HepG2 (cell line): ENCODE measurements at regions not wholly inside any gene's neighbourhood (a gene's known extent, or its start where the extent isn't known, plus 50 kb on each side); places are given as distances from the start of the nearest gene placed in this dataset.

ENCODE experiments used
- ATAC-seq: fragments of 200-7000 bp; cut with Tn5 transposase; 3 replicates; pipeline ENCODE4 v1.9.1; 2020; ENCODE audit warnings: mild to moderate bottlenecking, moderate library complexity
- BruUV-seq: library from RNA; stranded (reverse); fragments of 400-500 nt; replicated peaks from 2 replicates; lab custom pipeline; 2021; lab: Mats Ljungman, UMichigan
- CTCF ChIA-PET: fragments of 300-600 bp; formaldehyde crosslinking; extraction: SDS; loops from one replicate; lab custom pipeline; 2021; ENCODE audit warnings: low total read pairs, inconsistent platforms, low intra/inter-chr PET ratio; lab: Yijun Ruan, JAX
- POLR2A ChIA-PET: fragments of 350-600 bp; sonication (Branson Sonifier 250); formaldehyde crosslinking; loops from one replicate; lab custom pipeline; 2020; ENCODE audit warnings: antibody characterized with exemption, inconsistent platforms; lab: Yijun Ruan, JAX
- DNase-seq: peaks from one replicate; pipeline ENCODE4 v3.0.0-alpha.2; 2015; ENCODE audit warnings: low spot score
- FAIRE-seq: peaks from 3 replicates; lab custom pipeline; 2011; peaks lifted over from hg19 to GRCh38; lab: Jason Lieb, UNC
- H2AFZ ChIP-seq: one replicate; pipeline ENCODE4 v1.6.1; 2011; ENCODE audit warnings: low read length, inconsistent platforms
- H3K27ac ChIP-seq: fragments of 300-600 bp; 3 replicates; pipeline ENCODE4 v1.8.0; 2011; ENCODE audit warnings: mixed run types, mild to moderate bottlenecking, mixed read lengths, low read length, inconsistent platforms; ENCODE audit not compliant: insufficient read depth; ENCODE audit errors: extremely low read length
- H3K27me3 ChIP-seq, 2 experiments: fragments of 200-600 bp in 1 of 2; 2 replicates in 1 of 2; 3 replicates in 1 of 2; pipeline versions ENCODE4 v1.6.0 to v1.8.0; 2011; ENCODE audit warnings: low read length in 2 of 2, mild to moderate bottlenecking in 2 of 2, moderate library complexity in 2 of 2, inconsistent platforms in 1 of 2; ENCODE audit not compliant: insufficient read depth in 2 of 2, control insufficient read depth in 1 of 2
- H3K36me3 ChIP-seq, 2 experiments: fragments of 200-600 bp in 1 of 2; replicated peaks in 1 of 2; 2 replicates in 1 of 2; 3 replicates in 1 of 2; pipeline versions ENCODE4 v1.5.1 to v1.8.0; 2011; ENCODE audit warnings: low read length in 2 of 2, inconsistent platforms in 1 of 2; ENCODE audit not compliant: insufficient read depth in 2 of 2, control insufficient read depth in 1 of 2
- H3K4me1 ChIP-seq: 2 replicates; pipeline ENCODE4 v1.5.1; 2012; ENCODE audit warnings: low read length, inconsistent platforms; ENCODE audit not compliant: insufficient read depth
- H3K4me2 ChIP-seq: 2 replicates; pipeline ENCODE4 v1.6.0; 2011; ENCODE audit warnings: low read depth, low read length, inconsistent platforms
- H3K4me3 ChIP-seq, 3 experiments: fragments of 200-600 bp in 1 of 3; sonication (generic), shearing (Covaris generic) in 1 of 3; replicated peaks in 1 of 3; 2 replicates each; pipeline ENCODE4 v1.5.1; 2011 to 2016; ENCODE audit warnings: low read length in 3 of 3, inconsistent platforms in 2 of 3, low read depth in 2 of 3, mild to moderate bottlenecking in 2 of 3, control low read depth in 1 of 3, mixed read lengths in 1 of 3; ENCODE audit not compliant: insufficient read depth in 1 of 3
- H3K79me2 ChIP-seq: one replicate; pipeline ENCODE4 v1.6.1; 2011; ENCODE audit warnings: low read length, inconsistent platforms; ENCODE audit not compliant: insufficient read depth
- H3K9ac ChIP-seq: 2 replicates; pipeline ENCODE4 v1.6.0; 2011; ENCODE audit warnings: mild to moderate bottlenecking, low read depth, low read length, inconsistent platforms; ENCODE audit not compliant: insufficient read depth
- H3K9me3 ChIP-seq: 2 replicates; pipeline ENCODE4 v1.5.1; 2012; ENCODE audit warnings: mild to moderate bottlenecking, low read length
- H4K20me1 ChIP-seq: 2 replicates; pipeline ENCODE4 v1.6.0; 2011; ENCODE audit warnings: inconsistent platforms, mild to moderate bottlenecking, low read length, moderate library complexity; ENCODE audit not compliant: insufficient read depth
- HIVEP1 ChIP-seq: sonication (generic); formaldehyde crosslinking; IDR thresholded peaks from 2 replicates; pipeline ENCODE4 v1.4.0; 2020; ENCODE audit warnings: mild to moderate bottlenecking, missing genetic modification reagents
- KDM4B ChIP-seq: sonication (generic); formaldehyde crosslinking; IDR thresholded peaks from 2 replicates; pipeline ENCODE4 v1.4.0; 2020; ENCODE audit warnings: missing genetic modification reagents
- MAFK ChIP-seq, 2 experiments: IDR thresholded peaks in 1 of 2; conservative IDR thresholded peaks in 1 of 2; 2 replicates each; pipeline ENCODE4 v1.6.1; 2011; ENCODE audit warnings: improper control_type of control experiment in 2 of 2, low read length in 2 of 2
- MEIS1 ChIP-seq: sonication (generic); formaldehyde crosslinking; IDR thresholded peaks from 2 replicates; pipeline ENCODE4 v1.9.0; 2021; ENCODE audit warnings: mild to moderate bottlenecking, missing genetic modification reagents, moderate library complexity, borderline replicate concordance
- RBM39 ChIP-seq: fragments of 200-400 bp; formaldehyde crosslinking; IDR thresholded peaks from one replicate; pipeline ENCODE4 v1.6.1; 2018; ENCODE audit warnings: antibody characterized with exemption, mild to moderate bottlenecking, low read depth, low read length; ENCODE audit not compliant: poor library complexity, severe bottlenecking
- ZBTB14 ChIP-seq: sonication (generic); formaldehyde crosslinking; IDR thresholded peaks from 2 replicates; pipeline ENCODE4 v1.4.0; 2020; ENCODE audit warnings: missing genetic modification reagents
- ZNF224 ChIP-seq: sonication (generic); formaldehyde crosslinking; IDR thresholded peaks from 2 replicates; pipeline ENCODE4 v1.5.0; 2020; ENCODE audit warnings: mild to moderate bottlenecking, missing genetic modification reagents
- ZSCAN30 ChIP-seq: sonication (generic); formaldehyde crosslinking; IDR thresholded peaks from 2 replicates; pipeline ENCODE4 v1.5.0; 2020; ENCODE audit warnings: mild to moderate bottlenecking, missing genetic modification reagents
- WGBS: methylation state at CpG from one replicate; pipeline ENCODE4 v1.1.6; 2017; ENCODE audit warnings: low lambda C conversion rate; 5-methylcytosine and 5-hydroxymethylcytosine counted together
- in situ Hi-C: cut with HindIII; loops from 2 replicates; pipeline ENCODE4 v1.10.0; 2017; ENCODE audit warnings: low pct_unique_long_range_greater_than_20kb; ENCODE audit not compliant: extremely low pct_ligation_motif_present
- intact Hi-C: fragments of 100-400 bp; cut with micrococcal nuclease; formaldehyde crosslinking; loops from one replicate; pipeline ENCODE4 v1.10.0; 2022; ENCODE audit not compliant: unreplicated experiment

- TF ChIP-seq ZBTB14 (CRISPR knock-in tag), result no peak
These were observed 69.3 kb upstream of the HMGA2 start (continued) for GRCh38 chr12:65754744-65755595.

GRCh38 chr12:65755596-65755978 is 68.7 kb upstream of the HMGA2 start:
- intact Hi-C loops (no loop called here), in situ Hi-C loops (no loop called here)
- Histone ChIP-seq H2AFZ (no peak overlapping the region), H3K4me3 (no peak overlapping the region), H3K36me3 (no peaks in the 10 kb centered on the region), H3K79me2 (no peaks in the 10 kb centered on the region), H3K27me3 (peaks cover 0 to 41% of the 10 kb centered on the region in 2 experiments; a peak in 3 of 5 replicates), H3K4me2 (no peak overlapping the region), H3K27ac (no peak overlapping the region), H3K9me3 (no peaks in the 10 kb centered on the region), H4K20me1 (no peaks in the 10 kb centered on the region), H3K4me1 (no peaks in the 10 kb centered on the region), H3K9ac (no peak overlapping the region)
- no peak for DNase-seq
- WGBS, result 15% methylated on average over 4 of the region's 4 CpGs
- ChIA-PET POLR2A (no interaction called here), CTCF (no interaction called here)
- no peak for ATAC-seq
- no TSS peak for BruUV-seq
- no peak for FAIRE-seq
- TF ChIP-seq ZNF224, result no peak
- TF ChIP-seq MAFK (conservative IDR thresholded peaks at IDR 0.05 in 1 of 2, IDR thresholded peaks at IDR 0.05 in 1 of 2; ENCODE audit: low read length in 2 of 2), result no peak
- no peak for TF ChIP-seq HIVEP1 (CRISPR knock-in tag)

GRCh38 chr12:65756267-65756666 is 68.0 kb upstream of the HMGA2 start:
- Histone ChIP-seq H3K9me3 (no peaks in the 10 kb centered on the region), H3K4me2 (no peak overlapping the region), H3K79me2 (no peaks in the 10 kb centered on the region), H4K20me1 (no peaks in the 10 kb centered on the region), H3K36me3 (no peaks in the 10 kb centered on the region), H3K27me3 (peaks cover 0 to 41% of the 10 kb centered on the region in 2 experiments; a peak in 3 of 5 replicates), H3K4me1 (no peaks in the 10 kb centered on the region), H3K27ac (no peak overlapping the region), H2AFZ (no peak overlapping the region), H3K9ac (no peak overlapping the region), H3K4me3 (no peak overlapping the region)
- TF ChIP-seq RBM39, result no peak
- no peak for TF ChIP-seq ZSCAN30 (CRISPR knock-in tag)
- TF ChIP-seq KDM4B, result no peak
- TF ChIP-seq MEIS1 (CRISPR knock-in tag), result no peak
- intact Hi-C loops, result no loop called here
- FAIRE-seq, result no peak
- no TSS peak for BruUV-seq
- ChIA-PET CTCF (no interaction called here), POLR2A (no interaction called here)
- 43% methylated on average over 5 of the region's 5 CpGs for WGBS
- in situ Hi-C loops, result no loop called here
- ATAC-seq, result no peak
- DNase-seq, result no peak
